Endodermal cell (in vitro differentiated cells): ENCODE measurements at regions not wholly inside any gene's neighbourhood (a gene's known extent, or its start where the extent isn't known, plus 50 kb on each side); places are given as distances from the start of the nearest gene placed in this dataset.

ENCODE experiments used
- DNase-seq: peaks from one replicate; pipeline ENCODE4 v3.0.0-alpha.2; 2017
- H3K27ac ChIP-seq: 2 replicates; pipeline ENCODE4 v1.5.1; 2013; ENCODE audit warnings: mild to moderate bottlenecking, low read depth, low read length, moderate library complexity
- H3K27me3 ChIP-seq: 2 replicates; pipeline ENCODE4 v1.6.1; 2013; ENCODE audit warnings: mild to moderate bottlenecking, low read length, moderate library complexity; ENCODE audit not compliant: insufficient read depth, control insufficient read depth, poor library complexity, severe bottlenecking
- H3K36me3 ChIP-seq: 2 replicates; pipeline ENCODE4 v1.7.0; 2013; ENCODE audit warnings: mild to moderate bottlenecking, low read length, moderate library complexity; ENCODE audit not compliant: control insufficient read depth, insufficient read depth
- H3K4me1 ChIP-seq: one replicate; pipeline ENCODE4 v1.7.0; 2013; ENCODE audit warnings: low read length; ENCODE audit not compliant: control insufficient read depth, insufficient read depth
- H3K4me3 ChIP-seq: 2 replicates; pipeline ENCODE4 v1.5.1; 2013; ENCODE audit warnings: mild to moderate bottlenecking, low read length, moderate library complexity
- H3K9ac ChIP-seq: 2 replicates; pipeline ENCODE4 v1.6.1; 2013; ENCODE audit warnings: mild to moderate bottlenecking, low read length, moderate library complexity; ENCODE audit not compliant: poor library complexity, severe bottlenecking; ENCODE audit errors: extremely low read depth
- H3K9me3 ChIP-seq: 2 replicates; pipeline ENCODE4 v1.6.1; 2013; ENCODE audit warnings: mild to moderate bottlenecking, low read length, moderate library complexity; ENCODE audit not compliant: control insufficient read depth
- H3K27ac Mint-ChIP-seq: 2 replicates; pipeline ENCODE4 v1.8.0; 2020; ENCODE audit warnings: mixed read lengths
- H3K27me3 Mint-ChIP-seq: 2 replicates; pipeline ENCODE4 v1.8.0; 2021; ENCODE audit warnings: mild to moderate bottlenecking, mixed read lengths; ENCODE audit not compliant: insufficient read depth
- H3K36me3 Mint-ChIP-seq: 2 replicates; pipeline ENCODE4 v1.8.0; 2020; ENCODE audit warnings: low read depth, mixed read lengths
- H3K4me1 Mint-ChIP-seq: 2 replicates; pipeline ENCODE4 v1.8.0; 2020; ENCODE audit warnings: mixed read lengths
- H3K4me3 Mint-ChIP-seq: 2 replicates; pipeline ENCODE4 v1.8.0; 2020; ENCODE audit warnings: mild to moderate bottlenecking, moderate library complexity, mixed read lengths
- H3K9me3 Mint-ChIP-seq: 2 replicates; pipeline ENCODE4 v1.8.0; 2020; ENCODE audit warnings: mild to moderate bottlenecking, mixed read lengths
- CTCF ChIP-seq: fragments of 200-600 bp; sonication (generic); conservative IDR thresholded peaks from 2 replicates; pipeline ENCODE4 v1.5.0; 2021; ENCODE audit warnings: antibody characterized with exemption, mild to moderate bottlenecking
- WGBS, 2 experiments: methylation state at CpG; one replicate each; pipeline versions ENCODE4 v1.1.5 to v1.1.7; 2013; ENCODE audit warnings: missing lambda C conversion rate in 2 of 2, mixed read lengths in 1 of 2; ENCODE audit not compliant: insufficient coverage in 1 of 2, insufficient read length in 1 of 2; 5-methylcytosine and 5-hydroxymethylcytosine counted together

- no peak overlapping the region for H3K27ac ChIP-seq
- 89 to 94% methylated on average over 3 to 5 of the region's 5 CpGs for WGBS, 2 experiments
- TF ChIP-seq CTCF: no peak
- H3K9me3 Mint-ChIP-seq: no peaks in the 10 kb centered on the region
- H3K4me1 ChIP-seq: no peaks in the 10 kb centered on the region
- H3K4me1 Mint-ChIP-seq: peaks cover 8% of the 10 kb centered on the region
- DNase-seq: no peak
- no peaks in the 10 kb centered on the region for H3K9me3 ChIP-seq
- H3K4me3 Mint-ChIP-seq: no peak overlapping the region
- H3K4me3 ChIP-seq: no peak overlapping the region
- peaks cover 3% of the 10 kb centered on the region for H3K27me3 Mint-ChIP-seq
- H3K27ac Mint-ChIP-seq: no peak overlapping the region
- no peaks in the 10 kb centered on the region for H3K36me3 ChIP-seq
- no peak overlapping the region for H3K9ac ChIP-seq
- no peaks in the 10 kb centered on the region for H3K27me3 ChIP-seq
- no peaks in the 10 kb centered on the region for H3K36me3 Mint-ChIP-seq
These were observed 55.9 kb upstream of the OSBPL11 start for GRCh38 chr3:125651244-125651643.

GRCh38 chr3:125652349-125652748, 57.1 kb upstream of the OSBPL11 start:
- Mint-ChIP-seq H3K27me3 (peaks cover 3% of the 10 kb centered on the region), H3K4me1 (peaks cover 8% of the 10 kb centered on the region), H3K27ac (no peak overlapping the region), H3K4me3 (no peak overlapping the region), H3K9me3 (no peaks in the 10 kb centered on the region), H3K36me3 (no peaks in the 10 kb centered on the region)
- no peak overlapping the region for H3K9ac ChIP-seq
- H3K4me1 ChIP-seq: no peaks in the 10 kb centered on the region
- H3K27me3 ChIP-seq: no peaks in the 10 kb centered on the region
- no peak for DNase-seq
- H3K36me3 ChIP-seq: no peaks in the 10 kb centered on the region
- H3K27ac ChIP-seq: no peak overlapping the region
- H3K4me3 ChIP-seq: no peak overlapping the region
- no peak for TF ChIP-seq CTCF
- H3K9me3 ChIP-seq: no peaks in the 10 kb centered on the region
- WGBS, 2 experiments: 94 to 95% methylated on average over 3 to 4 of the region's 4 CpGs

GRCh38 chr3:125654526-125654925, 59.2 kb upstream of the OSBPL11 start:
- Histone ChIP-seq H3K27ac (no peak overlapping the region), H3K27me3 (no peaks in the 10 kb centered on the region), H3K9ac (no peak overlapping the region), H3K9me3 (no peaks in the 10 kb centered on the region), H3K36me3 (no peaks in the 10 kb centered on the region), H3K4me1 (no peaks in the 10 kb centered on the region), H3K4me3 (no peak overlapping the region)
- no peak for DNase-seq
- no peak for TF ChIP-seq CTCF
- Mint-ChIP-seq H3K4me1 (peaks cover 8% of the 10 kb centered on the region), H3K27me3 (peaks cover 3% of the 10 kb centered on the region), H3K36me3 (no peaks in the 10 kb centered on the region), H3K9me3 (no peaks in the 10 kb centered on the region), H3K27ac (no peak overlapping the region), H3K4me3 (no peak overlapping the region)
- WGBS, 2 experiments: 95 to 100% methylated on average over 1 of the region's 1 CpG
